ENCODE measurements at regions not wholly inside any gene's neighbourhood (a gene's known extent, or its start where the extent isn't known, plus 50 kb on each side); places are given as distances from the start of the nearest gene placed in this dataset.

DNA sequence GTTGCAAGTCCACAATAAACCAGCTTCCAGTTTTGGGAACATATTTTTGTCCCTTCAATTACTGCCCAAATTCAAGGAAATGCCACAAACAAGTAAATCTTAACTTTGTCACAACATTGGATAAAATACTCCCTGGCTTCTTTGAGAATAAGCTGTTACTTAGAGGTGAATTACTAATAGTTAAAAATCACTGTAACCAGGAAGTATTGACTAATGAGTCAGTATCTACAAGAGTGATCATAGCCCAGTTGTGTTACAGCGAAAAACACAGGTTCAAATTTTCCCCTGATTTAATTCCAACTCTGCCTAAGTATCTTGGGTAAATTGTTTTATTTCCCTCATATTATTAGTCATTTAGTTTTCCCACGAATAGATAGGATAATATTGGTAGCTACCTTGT is 291.2 kb upstream of the PPARGC1A start:
- Histone ChIP-seq H3K4me1 (replicated peaks in 1 of 4; ENCODE audit: control insufficient read depth in 3 of 4, insufficient read depth in 4 of 4, low read length in 3 of 4) (no peaks in the 10 kb centered on the region), H3K23ac (ENCODE audit: insufficient read length) (no peak overlapping the region), H3K23me2 (ENCODE audit: low read depth, low read length) (no peaks in the 10 kb centered on the region), H3K4ac (replicated peaks; ENCODE audit: insufficient read length, low read depth, low read length) (no peak overlapping the region), H3K27ac (ENCODE audit: low read depth, low read length) (no peak overlapping the region), H2BK20ac (ENCODE audit: low read length) (no peak overlapping the region), H3K79me2 (ENCODE audit: control insufficient read depth in 1 of 2, insufficient read depth in 2 of 2, low read length in 2 of 2) (no peaks in the 10 kb centered on the region), H3K4me2 (ENCODE audit: insufficient read depth in 1 of 2, low read depth in 2 of 2, low read length in 2 of 2) (no peak overlapping the region), H4K8ac (ENCODE audit: extremely low read depth, insufficient read depth, low read length) (no peak overlapping the region), H3K9ac (replicated peaks in 1 of 4; ENCODE audit: extremely low read depth in 1 of 4, low read depth in 3 of 4, low read length in 3 of 4) (no peak overlapping the region), H2BK15ac (ENCODE audit: low read length) (no peak overlapping the region), H3K9me3 (ENCODE audit: insufficient read depth in 2 of 2, low read depth in 1 of 2, low read length in 1 of 2) (no peaks in the 10 kb centered on the region), H3K18ac (ENCODE audit: extremely low read depth, low read length) (no peak overlapping the region), H2BK5ac (ENCODE audit: low read depth, low read length) (no peak overlapping the region), H4K91ac (replicated peaks; ENCODE audit: insufficient read length, low read length) (no peak overlapping the region), H2AFZ (ENCODE audit: low read length) (no peak overlapping the region), H3K14ac (ENCODE audit: insufficient read length) (no peak overlapping the region), H3K4me3 (ENCODE audit: extremely low read depth in 1 of 4, insufficient read depth in 2 of 4, low read depth in 3 of 4, low read length in 4 of 4) (no peak overlapping the region), H4K5ac (ENCODE audit: insufficient read length, low read depth, low read length) (no peak overlapping the region), H3K36me3 (ENCODE audit: control insufficient read depth in 2 of 4, insufficient read depth in 4 of 4, low read length in 3 of 4) (no peaks in the 10 kb centered on the region), H3K56ac (replicated peaks; ENCODE audit: insufficient read length, low read depth, low read length) (no peak overlapping the region), H3K27me3 (replicated peaks in 1 of 4; ENCODE audit: control insufficient read depth in 3 of 4, extremely low read depth in 1 of 4, insufficient read depth in 3 of 4, low read length in 3 of 4) (no peaks in the 10 kb centered on the region), H2AK5ac (ENCODE audit: low read depth, low read length) (no peak overlapping the region), H2BK12ac (ENCODE audit: low read depth, low read length) (no peak overlapping the region), H3K79me1 (ENCODE audit: low read depth, low read length) (no peaks in the 10 kb centered on the region), H2BK120ac (replicated peaks; ENCODE audit: low read depth, low read length) (no peak overlapping the region), H4K20me1 (replicated peaks in 1 of 2; ENCODE audit: control insufficient read depth in 1 of 2, insufficient read depth in 2 of 2, low read length in 2 of 2) (no peaks in the 10 kb centered on the region)
- FAIRE-seq (no peak), DNase-seq (ENCODE audit: low read depth in 1 of 2, low spot score in 2 of 2) (no peak)
- POLR2A ChIA-PET (ENCODE audit: partially characterized antibody), result no interaction called here
- 87% methylated on average over 2 of the region's 2 CpGs; no CpG with 5 or more reads in 1 of the 2 experiments for WGBS, 2 experiments (ENCODE audit: extremely low coverage in 1 of 2, insufficient coverage in 1 of 2, insufficient read length in 1 of 2, insufficient replicate concordance in 2 of 2, low coverage in 1 of 2, low lambda C conversion rate in 2 of 2, missing lambda C conversion rate in 1 of 2)
- CTCF ChIA-PET (ENCODE audit: partially characterized antibody), result interaction anchor here (0.7 kb wide), 1 partner anchor 566 kb away, joined by 4 read pairs; no protein-coding TSS in a partner anchor
- TF ChIP-seq TAF7 (optimal IDR thresholded peaks at IDR 0.05; ENCODE audit: borderline replicate concordance, low read depth, low read length) (no peak), BRCA1 (IDR thresholded peaks at IDR 0.05; ENCODE audit: low read depth, low read length) (no peak), MAFK (IDR thresholded peaks at IDR 0.05; ENCODE audit: low read depth, low read length) (no peak), SIX5 (IDR thresholded peaks at IDR 0.05; ENCODE audit: low read depth, low read length) (no peak), GABPA (IDR thresholded peaks at IDR 0.05; ENCODE audit: borderline replicate concordance, insufficient read depth, low read length) (no peak), TBP (IDR thresholded peaks at IDR 0.05; ENCODE audit: low read depth, low read length) (no peak), RBBP5 (IDR thresholded peaks at IDR 0.05; ENCODE audit: borderline replicate concordance, low read depth, low read length) (no peak), FOSL1 (IDR thresholded peaks at IDR 0.05; ENCODE audit: insufficient read depth, low read depth, low read length) (no peak), CBX5 (IDR thresholded peaks at IDR 0.05; ENCODE audit: low read depth, low read length) (no peak), SIN3A (conservative IDR thresholded peaks at IDR 0.05 in 1 of 2, IDR thresholded peaks at IDR 0.05 in 1 of 2; ENCODE audit: low read depth in 1 of 2, low read length in 2 of 2) (no peak), SAP30 (IDR thresholded peaks at IDR 0.05; ENCODE audit: insufficient read depth, insufficient replicate concordance, low read length) (no peak), BACH1 (IDR thresholded peaks at IDR 0.05; ENCODE audit: low read length) (no peak), YY1 (IDR thresholded peaks at IDR 0.05; ENCODE audit: low read depth, low read length) (no peak)
- TF ChIP-seq, protein P1, sequence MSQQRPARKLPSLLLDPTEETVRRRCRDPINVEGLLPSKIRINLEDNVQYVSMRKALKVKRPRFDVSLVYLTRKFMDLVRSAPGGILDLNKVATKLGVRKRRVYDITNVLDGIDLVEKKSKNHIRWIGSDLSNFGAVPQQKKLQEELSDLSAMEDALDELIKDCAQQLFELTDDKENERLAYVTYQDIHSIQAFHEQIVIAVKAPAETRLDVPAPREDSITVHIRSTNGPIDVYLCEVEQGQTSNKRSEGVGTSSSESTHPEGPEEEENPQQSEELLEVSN (IDR thresholded peaks at IDR 0.05), result no peak
